Sigmoid colon (tissue), 4 donors: ENCODE measurements at regions not wholly inside any gene's neighbourhood (a gene's known extent, or its start where the extent isn't known, plus 50 kb on each side); places are given as distances from the start of the nearest gene placed in this dataset.

Experiments
- CTCF ChIP-seq, 4 experiments: fragments of 450-650 bp in 3 of 4; fragments of 200-600 bp in 1 of 4; IDR thresholded peaks; one replicate each; pipeline ENCODE4 v1.5.1; 2016 to 2019; ENCODE audit warnings: antibody characterized with exemption in 4 of 4, mild to moderate bottlenecking in 3 of 4, moderate library complexity in 2 of 4
- EP300 ChIP-seq, 4 donors: sonication (generic); formaldehyde crosslinking; IDR thresholded peaks; one replicate each; pipeline ENCODE4 v1.6.1; 2017; ENCODE audit warnings: antibody characterized with exemption in 4 of 4
- POLR2A ChIP-seq, 2 donors: fragments of 450-650 bp; IDR thresholded peaks; one replicate each; pipeline ENCODE4 v1.6.1; 2016; ENCODE audit warnings: antibody characterized with exemption in 2 of 2, mild to moderate bottlenecking in 2 of 2, moderate library complexity in 2 of 2

- TF ChIP-seq CTCF (IDR thresholded peaks at IDR 0.05) (no peak), POLR2A (IDR thresholded peaks at IDR 0.05) (no peak), EP300 (IDR thresholded peaks at IDR 0.05) (no peak)
Measured at GRCh38 chr6:146890172-146890571, 291.4 kb downstream of the ADGB start.
